NCI-H1930 (cell line): ENCODE measurements at regions not wholly inside any gene's neighbourhood (a gene's known extent, or its start where the extent isn't known, plus 50 kb on each side); places are given as distances from the start of the nearest gene placed in this dataset.
"Not testable (repeated sequence)": the region's sequence is repeated elsewhere in the genome, so short reads cannot be mapped to it uniquely, and the experiment has no call there.

Experiments
- DNase-seq, 2 experiments: peaks; one replicate each; lab custom pipeline; 2025; lab: John Stamatoyannopoulos, UW

DNA sequence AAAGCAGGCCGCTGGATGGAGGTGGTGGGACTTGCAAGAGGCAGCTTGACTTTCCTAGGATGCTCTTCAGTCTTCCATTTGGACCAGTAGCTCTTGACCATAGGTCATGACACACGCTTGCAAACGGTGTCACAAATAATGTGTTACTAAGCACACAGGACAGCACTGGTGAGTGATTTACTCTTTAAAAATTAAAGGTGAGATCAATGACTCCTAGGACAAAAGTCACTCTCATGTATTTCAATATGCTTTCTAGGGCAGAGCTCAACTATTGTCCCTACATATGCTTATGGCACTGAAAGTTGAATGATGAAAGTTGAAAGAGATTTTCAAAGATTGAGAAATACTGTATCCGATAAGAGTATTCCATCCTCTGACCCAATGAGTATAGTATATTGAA lies 496.7 kb downstream of the EBF1 start:
- no peak for DNase-seq

DNA sequence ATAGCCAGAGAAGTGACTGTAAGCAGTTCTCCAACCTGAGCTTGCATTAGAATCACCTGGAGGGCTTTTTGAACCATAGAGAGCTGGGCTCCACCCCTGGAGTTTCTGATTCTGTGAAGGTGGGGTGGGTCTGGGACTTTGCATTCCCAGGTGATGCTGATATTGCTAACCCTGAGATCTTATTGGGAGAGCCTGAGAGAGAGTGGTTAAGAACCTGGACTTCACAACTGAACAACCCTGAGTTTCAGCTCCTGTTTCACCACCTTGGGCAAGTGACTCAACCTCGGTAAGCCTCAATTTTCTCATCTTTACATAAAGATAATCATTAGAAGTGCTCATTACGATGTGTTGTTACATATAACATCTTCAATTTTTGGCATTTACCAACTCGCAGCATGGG lies 498.6 kb downstream of the EBF1 start:
- DNase-seq: no peak

DNA sequence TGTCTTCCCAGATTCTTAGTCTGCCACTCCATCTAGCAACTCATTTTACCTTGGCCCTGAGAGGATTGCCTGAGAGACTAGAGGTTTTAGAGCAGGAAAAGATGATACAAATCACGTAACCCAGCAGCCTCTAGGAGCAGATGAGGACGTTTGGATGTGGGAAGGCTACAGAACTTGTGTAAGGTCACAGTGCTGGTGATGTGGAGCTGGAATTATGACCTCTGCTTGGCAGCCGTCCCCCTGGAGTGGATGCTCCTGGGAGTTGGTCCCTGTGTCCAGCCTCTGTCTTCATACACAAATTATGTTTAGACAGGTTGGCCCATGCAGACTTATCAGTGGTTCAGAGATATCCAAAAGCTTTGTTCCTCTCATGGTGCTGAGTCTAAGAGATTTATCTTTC lies 499.0 kb downstream of the EBF1 start:
- DNase-seq: no peak

DNA sequence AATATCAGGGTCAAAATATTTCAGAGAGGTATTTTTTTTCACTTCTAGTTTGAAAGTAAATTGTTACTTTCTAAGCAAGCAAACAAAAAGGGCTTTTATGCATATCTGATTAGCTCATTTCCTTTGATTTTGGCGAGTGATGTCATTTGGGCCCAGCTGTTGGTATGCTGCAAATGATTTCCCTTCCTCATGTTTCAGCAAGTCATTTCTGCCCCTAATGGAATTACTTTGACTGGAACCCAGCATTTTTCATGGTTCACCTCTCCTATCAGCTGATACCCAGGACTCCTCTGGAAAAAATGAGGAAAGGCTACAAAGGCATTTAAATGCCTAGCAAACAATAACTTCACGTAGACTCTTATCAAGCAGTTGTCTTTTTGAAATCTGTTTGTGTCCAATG lies 500.6 kb downstream of the EBF1 start:
- no peak for DNase-seq

DNA sequence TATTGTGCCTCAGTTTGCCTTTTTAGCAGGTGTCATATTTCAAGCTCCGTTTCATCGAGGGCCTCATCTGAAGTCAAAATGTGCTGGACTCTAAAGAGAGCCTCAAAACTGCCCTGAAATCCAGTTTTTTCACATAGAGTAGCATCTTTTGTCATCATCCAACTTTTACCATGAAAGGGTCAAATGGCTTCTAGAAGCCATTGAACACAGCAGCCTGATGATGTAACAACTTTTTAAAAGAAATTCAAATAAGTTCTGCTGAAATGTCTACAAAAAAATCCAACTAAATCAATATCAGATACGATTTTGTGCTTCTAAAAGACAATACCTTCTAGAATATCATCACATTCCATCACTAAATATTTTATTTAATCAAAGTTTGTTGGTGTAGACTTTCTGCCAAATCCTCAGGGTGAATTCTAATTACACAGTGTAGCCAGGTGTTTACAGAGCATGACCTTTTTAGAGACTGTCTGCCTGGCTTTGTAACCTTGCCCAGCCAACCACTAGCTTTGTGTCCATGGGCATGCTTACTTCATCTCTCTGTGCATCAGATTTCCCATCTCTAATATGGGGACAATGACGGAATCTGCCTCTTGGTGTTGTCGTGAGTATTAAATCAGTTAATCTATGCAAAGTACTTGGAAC lies 505.0 kb downstream of the EBF1 start:
- no peak for DNase-seq

DNA sequence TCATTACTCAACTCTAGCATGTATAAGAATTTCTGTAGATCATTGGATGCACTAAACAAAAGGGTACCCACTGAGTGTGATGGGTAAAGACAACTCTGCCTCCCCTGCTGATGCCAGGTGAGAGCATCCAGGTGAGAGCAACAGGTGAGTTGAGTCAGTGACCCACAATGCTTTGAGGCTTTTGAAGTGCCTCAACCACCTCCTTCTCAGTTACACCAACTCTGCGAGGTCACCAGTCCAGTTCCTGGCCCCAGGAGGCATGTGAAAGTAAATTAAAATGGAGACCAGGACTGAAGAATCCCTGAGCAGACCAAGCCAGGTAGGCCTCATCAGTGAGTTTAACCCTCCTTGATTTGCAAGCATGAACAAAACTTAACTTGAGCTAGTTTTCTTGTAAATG lies 505.8 kb downstream of the EBF1 start:
- no peak for DNase-seq

DNA sequence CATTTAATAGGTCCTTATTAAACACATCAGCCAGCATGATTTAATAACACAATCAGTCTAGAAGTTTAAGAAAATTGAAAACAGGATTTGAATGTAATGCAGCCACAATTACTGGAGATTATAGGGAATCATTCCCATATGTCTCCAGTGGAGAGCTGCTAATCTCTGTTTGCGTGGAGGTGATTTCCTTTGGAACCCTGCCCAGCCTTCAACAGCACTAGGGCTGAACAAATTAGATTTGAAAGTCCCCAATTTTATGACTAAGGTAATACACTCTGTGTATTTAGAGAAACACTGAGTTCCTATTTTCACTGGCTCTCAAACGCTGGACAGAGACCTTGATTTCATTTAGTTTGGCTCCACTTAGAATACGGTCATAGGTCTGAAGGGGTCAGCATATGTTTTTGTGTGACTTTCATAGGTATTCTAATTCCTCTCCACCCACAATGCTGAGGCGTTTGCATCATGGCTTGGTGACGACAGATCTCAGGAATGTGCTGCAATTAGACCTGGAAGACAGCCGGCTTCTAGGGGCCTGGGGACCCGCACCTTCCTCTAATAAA lies 508.3 kb downstream of the EBF1 start:
- no peak for DNase-seq

DNA sequence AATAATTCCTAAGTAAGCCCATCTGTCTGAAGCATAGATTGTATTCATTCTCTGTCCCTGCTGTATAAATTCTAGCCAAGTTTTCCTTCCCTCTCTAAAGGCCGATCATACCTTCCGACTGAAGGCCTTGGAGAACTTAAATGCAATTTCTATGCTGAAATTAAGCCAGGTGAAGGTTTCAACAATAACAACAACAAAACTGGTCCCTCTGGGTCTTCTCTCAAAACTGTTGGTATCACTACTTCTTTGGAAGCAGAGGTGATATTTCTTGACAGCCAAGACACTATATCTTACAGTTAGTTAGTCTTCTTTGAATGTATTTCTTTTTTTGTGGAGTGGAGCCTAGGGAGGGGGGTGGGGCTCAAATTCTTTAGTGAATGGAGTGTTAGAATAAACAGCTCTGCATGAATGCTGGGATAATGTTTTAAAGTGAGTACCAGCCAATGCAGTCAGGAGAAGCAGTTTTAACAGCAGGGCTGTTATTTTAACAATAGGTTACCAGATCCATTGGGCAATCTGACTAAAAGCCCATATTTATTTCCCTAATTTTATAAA lies 508.9 kb downstream of the EBF1 start:
- DNase-seq: no peak

DNA sequence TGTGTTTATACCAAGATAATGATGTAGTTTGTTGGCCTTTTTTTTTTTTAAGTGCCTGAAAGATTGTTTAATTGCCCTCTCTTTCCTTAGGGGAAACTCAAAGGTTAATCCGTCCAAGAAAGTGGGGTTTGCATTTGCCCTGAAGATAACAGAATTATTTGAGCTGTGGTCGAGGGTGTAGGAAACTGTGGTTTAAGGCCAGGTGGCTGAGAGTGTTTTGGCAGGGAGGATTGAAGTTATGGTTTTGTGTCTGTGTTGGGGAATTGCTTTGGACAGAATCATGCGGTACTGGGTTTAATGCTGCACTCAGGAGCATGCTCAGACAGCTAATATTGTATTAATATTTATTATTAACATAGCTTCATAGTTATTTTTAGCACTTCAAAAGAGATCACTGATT lies 509.8 kb downstream of the EBF1 start:
- no peak for DNase-seq

DNA sequence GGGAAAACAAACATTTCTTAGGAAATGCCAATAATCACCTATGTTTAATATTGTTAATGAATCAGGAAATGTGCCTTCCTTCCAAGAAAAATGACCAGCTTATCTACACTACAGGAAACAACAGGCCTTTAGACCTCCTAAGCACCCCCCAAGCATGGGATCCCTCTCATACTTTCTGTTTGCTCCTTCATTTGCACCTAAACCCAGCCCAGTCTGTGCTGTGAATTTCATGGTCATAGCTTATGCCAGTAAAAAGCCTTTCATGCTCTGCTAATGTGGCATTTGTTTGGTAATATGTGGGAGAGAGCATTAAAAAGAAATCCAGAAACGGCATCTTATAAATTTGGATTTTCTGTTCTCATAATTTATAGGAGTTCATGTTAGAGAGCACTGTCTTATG lies 511.1 kb downstream of the EBF1 start:
- DNase-seq: no peak

DNA sequence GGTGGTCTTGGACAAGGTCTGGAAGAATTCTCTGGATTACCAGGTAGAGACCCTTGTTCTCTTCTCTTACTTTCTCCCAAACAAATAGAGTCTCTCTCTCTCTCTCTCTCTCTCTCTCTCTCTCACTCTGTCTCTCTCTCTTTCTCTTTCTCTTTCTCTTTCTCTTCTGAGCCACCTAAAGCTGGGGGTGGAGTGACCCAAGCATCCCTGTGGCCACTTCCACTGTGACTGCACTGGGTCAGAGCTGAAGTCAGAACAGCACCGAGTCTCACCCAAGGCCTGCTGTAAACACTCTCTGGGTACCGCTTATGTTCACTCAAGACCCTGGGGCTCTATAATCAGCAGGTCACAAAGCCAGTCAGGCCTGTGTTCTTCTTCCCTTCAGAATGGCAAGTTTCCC lies 513.7 kb downstream of the EBF1 start:
- no peak for DNase-seq

DNA sequence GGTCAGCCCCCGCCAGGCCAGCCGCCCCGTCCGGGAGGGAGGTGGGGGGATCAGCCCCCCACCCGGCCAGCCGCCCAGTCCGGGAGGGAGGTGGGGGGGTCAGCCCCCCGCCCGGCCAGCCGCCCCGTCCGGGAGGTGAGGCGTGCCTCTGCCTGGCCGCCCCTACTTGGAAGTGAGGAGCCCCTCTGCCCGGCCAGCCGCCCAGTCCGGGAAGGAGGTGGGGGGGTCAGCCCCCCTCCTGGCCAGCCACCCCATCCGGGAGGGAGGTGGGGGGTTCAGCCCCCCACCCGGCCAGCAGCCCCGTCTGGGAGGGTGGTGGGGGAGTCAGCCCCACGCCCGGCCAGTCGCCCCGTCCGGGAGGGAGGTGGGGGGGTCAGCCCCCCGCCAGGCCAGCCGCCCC lies 517.0 kb downstream of the EBF1 start:
- DNase-seq: not testable (repeated sequence)

DNA sequence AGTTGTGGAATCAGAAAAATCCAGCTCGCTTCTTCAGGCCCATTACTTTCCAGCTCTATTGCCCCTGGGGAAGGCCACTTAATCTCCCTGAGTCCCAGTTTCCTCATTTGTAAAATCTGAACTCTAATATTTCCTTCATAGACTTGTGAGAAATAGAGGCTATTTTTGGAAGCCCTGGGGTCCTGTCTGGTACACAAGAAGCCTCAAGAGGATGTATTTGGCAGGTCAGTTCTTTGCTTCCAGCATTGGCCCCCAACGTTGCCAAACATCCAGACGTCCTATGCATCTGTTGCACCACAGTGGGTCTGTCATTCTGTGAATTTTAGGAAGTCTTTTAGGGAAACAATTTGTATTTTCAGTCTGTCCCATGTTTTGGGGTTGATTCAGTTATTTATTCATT lies 525.9 kb downstream of the EBF1 start:
- DNase-seq: no peak

DNA sequence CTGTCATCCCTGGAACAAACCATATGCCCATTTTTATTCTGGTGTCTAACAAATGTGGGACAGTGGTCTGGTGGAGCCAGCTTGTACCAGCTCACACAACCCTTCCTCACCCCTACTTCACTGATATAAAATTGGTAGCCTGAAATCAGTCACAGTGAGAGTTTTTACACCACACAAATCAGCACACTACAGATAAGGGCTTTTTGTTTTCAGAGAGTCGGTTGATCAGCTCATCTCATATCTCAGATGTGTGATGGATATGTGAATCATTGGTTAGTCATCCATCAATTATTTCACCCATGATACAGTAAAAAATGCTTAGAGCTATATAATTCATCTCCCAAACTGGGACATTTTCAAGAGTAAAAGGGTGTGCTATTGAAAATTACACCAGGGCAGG lies 529.2 kb downstream of the EBF1 start:
- DNase-seq: no peak

DNA sequence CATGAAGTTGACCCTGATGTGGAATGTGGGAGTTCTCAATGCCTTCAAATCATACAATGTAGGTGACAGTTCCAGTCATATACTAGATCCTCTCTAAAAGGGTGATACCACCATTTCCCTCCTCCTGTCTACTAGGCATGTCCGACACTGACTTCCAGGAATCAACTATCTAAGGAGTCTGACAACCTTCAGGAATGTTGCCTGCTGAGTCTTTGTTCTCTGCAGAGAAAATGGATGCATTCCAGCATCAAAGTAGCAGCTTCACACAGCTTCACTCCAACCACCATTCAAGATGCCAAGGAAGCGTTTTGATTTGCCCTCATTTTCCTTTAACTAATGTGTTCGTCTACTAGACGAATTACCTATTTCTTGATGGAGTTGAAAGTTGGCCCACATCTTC lies 530.2 kb downstream of the EBF1 start:
- DNase-seq: no peak

DNA sequence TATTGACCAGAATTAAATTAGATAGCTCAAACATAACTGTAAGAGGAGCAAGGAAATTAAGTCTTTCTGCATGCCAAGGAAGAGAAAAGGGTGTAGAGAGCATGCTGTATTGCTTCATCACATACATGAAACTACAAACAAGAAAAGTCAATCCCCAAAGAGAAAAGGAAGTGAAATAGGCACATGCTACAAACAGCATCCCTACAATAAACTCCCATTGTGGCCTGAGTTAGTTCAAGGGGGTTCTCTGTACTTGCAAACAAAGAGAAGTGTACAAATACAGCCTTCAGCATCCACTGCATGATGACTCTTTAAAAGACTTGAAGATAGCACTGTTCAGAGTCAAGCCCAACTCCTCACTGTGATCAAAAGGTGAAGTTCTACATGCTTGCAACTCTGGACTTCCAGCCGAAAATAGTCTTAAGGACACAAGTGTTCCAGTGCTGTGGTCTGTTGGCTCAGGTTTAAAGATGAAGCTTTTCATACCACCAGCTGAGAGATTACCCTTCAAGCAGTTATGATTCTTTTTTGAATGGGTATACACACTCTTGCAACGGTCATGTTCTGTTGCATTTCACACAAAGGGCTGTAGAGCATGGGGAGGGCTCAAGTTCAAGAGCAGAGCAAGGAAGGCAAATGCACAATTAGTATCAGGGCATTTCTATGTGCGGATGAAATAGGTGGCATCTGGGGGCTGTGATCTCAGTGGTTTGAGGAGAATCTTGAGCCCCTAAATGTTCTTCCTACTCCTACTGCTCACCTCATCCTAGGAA lies 534.5 kb downstream of the EBF1 start:
- DNase-seq: no peak

DNA sequence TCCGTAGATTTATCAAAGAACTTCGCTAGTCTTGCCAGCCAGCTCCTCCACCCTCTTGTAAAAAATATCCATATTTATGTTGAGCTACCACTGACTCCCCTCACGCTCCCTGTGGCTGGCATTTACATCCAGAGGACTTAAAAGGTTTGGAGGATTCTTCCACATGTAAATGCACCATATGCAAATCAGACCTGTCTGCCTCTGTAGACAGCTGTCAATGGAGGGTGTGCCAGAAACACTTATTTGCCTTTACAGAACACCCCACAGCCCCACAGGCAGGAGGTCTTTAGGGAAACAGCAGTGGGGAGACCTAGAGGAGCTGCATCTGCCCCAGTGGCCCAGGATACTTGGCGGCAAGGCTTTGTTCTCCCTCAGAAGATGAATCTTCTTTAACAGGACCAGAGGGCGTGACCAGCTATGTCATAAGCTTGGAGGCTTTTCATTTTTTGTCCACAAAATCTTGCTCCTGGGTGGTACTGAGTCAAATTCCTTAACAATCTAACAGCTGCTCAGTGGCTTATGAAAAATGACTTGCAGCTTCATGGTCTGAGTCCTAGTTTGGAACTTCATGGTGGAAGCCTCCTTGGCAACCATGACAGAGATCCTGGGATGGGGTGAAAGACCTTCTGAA lies 535.8 kb downstream of the EBF1 start:
- DNase-seq: no peak

DNA sequence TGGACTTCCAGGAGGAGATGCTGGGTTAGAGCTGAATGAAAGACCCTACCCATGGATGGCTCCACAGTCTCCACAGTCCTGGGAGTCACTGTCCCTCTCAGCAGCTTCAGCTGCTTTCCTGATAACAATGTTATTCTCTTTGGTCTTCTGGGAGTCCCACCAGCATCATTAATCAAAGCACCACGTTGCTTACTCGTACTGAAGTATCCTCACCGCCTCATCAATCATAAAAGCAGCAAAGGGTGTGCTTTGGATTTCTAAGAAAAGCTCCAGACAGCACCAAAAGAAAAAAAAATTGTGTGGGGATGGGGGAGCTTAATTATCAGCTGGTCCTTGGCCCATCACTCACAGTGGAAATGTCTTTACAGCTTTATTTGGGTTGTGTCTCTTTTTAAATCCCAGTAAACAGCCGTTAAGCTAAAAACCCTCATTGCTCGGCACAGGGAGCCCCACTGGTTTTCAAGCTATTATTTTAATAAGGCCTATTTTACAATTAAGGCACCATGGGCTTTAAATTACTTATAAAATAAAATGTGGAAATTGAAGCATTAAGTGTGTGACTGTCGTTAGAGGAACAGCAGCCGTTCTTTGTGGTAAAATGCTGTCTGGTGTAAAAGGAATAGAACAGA lies 538.0 kb downstream of the EBF1 start:
- DNase-seq: no peak

DNA sequence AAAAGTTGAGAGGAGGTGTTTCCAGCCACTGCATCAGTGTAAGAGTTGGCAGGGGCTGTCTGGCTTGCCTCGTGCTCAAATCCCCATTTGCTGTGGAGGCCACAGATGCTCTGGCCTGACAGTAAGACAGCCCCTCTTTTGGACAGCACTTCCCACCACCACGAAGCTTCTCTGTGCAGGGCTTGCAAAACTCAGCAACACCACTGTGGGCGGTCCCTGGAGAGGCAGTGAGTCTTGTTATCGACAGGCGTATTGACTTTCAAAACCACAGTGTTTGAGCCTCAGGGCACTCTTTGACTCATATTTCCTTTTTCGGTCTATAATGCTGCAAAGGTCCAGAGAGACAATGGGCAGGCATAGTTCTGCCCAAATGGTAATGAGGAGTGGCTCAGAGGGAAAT lies 539.5 kb downstream of the EBF1 start:
- DNase-seq: no peak

DNA sequence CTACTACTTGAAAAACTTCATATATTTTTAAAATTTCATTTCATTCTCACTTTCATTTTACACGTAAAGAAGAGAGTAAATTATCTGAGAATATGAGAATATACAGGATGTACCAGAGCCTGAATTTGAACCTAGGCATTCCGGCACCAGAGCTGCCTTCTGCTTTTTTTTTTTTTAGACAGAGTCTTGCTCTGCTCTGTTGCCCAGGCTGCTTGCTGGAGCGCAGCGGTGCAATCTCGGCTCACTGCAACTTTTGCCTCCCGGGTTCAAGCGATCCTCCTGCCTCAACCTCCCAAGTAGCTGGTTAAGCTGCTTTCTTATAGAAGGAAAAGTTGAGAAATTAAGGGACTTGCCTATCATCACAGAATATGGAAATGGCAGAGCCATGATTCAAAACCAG lies 540.1 kb downstream of the EBF1 start:
- DNase-seq: no peak

DNA sequence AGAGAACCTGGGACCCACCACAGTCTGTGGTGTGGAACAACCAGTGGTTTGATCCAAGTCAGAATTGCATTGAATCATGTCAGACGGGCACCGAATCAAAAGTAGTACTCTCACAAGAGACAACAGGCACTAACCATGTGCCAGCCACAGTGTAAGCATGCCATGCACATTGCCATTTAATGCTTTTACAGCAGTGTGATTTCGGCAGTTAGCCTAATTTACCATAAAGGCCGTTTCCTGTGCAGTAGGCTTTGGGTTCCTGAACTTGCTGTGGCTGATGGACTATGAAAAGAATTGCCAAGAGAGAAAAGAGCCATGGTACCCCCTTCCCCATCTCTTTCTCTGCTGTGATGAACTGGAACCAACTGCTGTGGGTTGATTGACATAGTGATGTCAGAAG lies 540.6 kb downstream of the EBF1 start:
- DNase-seq: no peak

DNA sequence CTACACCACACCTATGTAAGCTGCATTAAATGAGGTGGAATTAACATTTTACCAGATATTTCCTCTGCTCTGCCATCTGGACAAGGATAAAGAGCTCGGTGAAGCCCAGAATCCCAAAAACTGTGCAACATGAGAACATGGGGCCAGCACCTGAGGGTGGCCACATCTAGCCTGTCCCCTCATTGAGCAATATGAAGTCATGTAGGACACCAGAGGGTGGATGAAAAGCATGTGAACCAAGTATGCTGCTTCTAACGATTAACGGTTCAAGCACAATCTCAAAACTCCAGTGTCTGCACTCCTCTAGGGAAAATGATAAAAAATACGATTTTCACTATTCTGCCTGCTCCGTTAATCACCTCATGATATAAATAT lies 545.8 kb downstream of the EBF1 start:
- DNase-seq: no peak
